NCI-H226 (cell line): ENCODE measurements at regions not wholly inside any gene's neighbourhood (a gene's known extent, or its start where the extent isn't known, plus 50 kb on each side); places are given as distances from the start of the nearest gene placed in this dataset.
"Not testable (repeated sequence)": the region's sequence is repeated elsewhere in the genome, so short reads cannot be mapped to it uniquely, and the experiment has no call there.

ENCODE experiments used
- DNase-seq: peaks from one replicate; pipeline ENCODE4 v3.0.0-alpha.2; 2015

DNA sequence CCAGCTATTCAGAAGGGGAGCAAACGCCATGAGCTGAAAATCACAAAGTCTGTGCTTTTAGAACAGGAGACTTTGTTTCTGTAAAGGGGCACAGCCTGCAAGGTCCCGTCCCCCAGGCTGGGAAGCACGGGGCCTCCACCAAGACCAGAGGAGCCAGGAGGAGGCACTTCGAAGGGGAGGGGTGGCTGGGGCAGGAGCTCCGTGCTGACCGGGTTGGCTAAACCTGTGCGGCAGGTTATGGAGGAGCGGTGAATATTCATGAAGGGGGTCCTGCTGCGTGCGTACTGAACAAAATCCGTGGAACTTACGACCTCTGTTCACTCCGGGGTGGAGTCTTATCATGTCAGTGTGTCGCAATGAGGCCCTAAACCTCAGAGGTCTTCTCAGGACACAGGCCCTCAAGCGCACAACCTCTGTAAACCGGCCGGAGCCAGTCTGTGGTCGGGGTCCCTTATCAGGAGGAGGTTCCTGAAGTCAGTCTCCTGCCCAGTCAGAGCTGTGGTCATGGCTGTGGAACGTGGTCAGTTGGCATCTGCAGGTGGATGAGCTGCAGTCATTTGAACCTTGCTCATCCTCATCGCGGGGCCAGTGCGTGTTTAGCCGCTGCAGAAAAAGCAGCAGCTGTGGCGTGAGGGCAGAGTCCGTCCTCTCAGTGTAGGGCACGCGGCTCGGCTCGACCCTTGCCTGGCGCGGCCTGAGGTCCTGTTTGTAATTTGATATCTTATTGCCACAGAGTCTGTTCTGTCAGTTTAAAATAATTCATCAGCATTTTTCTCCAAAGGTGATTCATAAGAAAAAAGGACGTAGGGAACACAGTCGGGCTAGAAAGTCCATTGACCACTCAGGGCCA, 5507.7 kb upstream of the TPTE start:
- not testable (repeated sequence) for DNase-seq

DNA sequence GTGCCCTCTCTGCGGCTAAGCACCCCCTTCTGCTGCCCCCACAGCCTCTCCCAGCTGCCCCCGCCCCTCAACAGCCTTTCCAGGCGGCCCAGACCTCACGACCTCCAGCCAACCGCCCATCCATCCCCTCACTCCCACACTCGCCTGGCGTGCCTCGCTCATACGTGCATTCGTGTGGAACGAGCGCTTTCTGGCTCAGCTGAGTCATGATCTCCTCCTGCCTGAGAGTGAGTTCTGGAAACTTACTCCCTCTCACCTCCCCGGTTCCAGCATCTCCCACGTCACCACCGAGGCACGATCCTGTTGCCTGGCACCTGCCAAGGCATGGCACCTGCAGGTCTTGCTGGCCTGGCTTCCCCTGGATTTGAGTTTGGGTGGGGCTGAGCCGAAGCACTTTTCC, 5506.2 kb upstream of the TPTE start:
- not testable (repeated sequence) for DNase-seq

DNA sequence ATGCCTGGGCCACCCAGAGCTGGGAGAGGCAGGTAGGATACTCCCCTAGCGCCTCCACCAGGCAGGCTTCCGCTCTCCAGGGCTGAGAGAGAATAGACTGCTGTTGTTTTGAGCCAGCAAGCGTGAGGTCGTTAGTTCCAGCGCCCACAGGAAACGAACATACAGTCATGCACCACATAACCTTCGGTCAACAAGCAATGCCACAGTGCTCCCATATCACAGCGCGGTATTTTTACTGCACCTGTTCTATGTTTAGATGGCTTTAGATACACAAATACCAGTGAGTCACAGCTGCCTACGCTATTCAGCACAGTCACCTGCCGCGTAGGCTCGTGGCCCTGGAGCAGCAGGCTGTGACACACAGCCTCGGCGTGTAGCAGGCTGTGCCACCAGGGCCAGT, 5502.3 kb upstream of the TPTE start:
- not testable (repeated sequence) for DNase-seq

DNA sequence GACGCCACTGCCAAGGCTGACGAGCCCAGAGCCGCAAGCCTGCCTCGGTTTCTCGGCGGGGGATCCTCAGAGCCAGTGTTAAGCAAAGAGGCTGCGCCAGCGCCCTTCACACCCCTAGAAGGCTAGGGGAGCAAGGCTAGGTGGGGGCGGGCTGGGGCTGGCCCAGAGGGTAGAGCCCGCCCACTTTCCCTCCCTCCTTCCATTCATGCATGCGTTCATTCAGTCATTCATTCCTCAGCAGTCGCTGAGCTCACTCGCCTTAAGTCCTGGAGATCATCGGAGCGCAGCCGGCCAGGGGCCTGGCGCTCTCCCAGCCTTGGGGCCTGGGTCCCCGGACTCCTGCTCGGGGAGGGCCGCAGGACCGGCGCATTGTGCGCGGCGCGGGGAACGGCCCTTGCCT, 5499.6 kb upstream of the TPTE start:
- not testable (repeated sequence) for DNase-seq

DNA sequence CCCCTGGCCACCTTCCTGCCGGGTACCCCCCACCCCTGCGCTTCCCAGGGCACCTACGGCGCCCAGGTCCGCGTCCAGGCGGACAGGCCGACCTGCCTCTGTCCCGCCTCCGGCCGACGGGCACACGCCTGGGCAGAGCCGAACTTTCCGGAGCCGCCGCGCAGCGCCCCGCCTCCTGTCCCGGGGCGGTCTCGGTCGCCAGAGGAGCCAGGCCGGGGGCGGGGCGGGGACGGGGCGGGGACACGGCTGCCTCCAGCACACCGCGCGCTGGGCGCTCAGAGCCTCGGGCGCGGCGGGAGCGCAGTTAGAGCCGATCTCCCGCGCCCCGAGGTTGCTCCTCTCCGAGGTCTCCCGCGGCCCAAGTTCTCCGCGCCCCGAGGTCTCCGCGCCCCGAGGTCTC, 5499.1 kb upstream of the TPTE start:
- not testable (repeated sequence) for DNase-seq

DNA sequence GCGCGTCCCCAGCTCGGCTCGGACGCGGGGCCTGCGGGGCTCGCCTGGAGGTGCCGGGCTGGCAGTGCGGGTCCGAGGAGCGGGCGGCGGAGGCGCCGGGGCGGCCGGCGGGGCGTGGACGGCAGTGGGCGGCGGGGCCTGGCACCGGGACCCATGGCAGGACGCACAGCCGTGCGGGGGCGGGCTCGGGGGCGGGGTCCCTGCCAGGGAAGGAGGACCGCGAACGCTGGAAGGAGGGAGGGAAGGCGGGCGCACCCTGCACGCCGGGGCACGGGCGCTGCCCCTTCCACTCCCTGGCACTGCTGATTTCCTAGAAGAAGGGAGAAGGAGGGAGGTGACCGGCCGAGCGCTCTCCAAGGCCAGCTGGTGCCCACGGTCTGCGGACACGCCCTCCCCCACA, 5498.6 kb upstream of the TPTE start:
- not testable (repeated sequence) for DNase-seq

DNA sequence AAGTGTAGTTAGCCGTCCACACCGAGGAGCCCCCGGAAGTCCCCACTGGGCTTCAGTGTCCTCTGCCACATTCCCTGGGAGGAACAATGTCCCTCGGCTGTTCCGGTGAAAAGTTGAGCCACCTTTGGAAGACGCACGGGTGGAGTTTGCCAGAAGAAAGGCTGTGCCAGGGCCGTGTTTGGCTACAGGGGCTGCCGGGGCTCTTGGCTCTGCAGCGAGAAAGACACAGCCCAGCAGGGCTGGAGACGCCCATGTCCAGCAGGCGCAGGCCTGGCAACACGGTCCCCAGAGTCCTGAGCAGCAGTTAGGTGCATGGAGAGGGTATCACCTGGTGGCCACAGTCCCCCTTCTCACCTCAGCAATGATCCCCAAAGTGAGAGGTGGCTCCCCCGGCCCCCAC, 5486.2 kb upstream of the TPTE start:
- DNase-seq = not testable (repeated sequence)

DNA sequence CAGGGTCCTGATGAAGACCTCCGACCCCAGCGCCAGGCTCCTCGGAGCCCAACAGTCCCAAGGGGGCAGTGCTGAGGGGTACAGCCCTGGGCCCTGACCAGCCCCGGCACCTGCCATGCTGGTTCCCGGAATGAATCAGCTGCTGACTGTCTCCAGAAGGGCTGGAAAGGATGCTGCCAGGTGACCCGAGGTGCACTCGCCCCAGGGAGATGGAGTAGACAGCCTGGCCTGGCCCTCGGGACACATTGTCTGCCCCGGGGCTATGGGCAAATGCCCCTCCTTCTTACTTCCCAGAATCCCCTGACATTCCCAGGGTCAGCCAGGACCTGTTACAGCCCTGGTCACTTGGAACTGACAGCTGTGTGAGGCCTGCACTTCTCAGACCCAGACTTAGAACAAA, 5485.8 kb upstream of the TPTE start:
- DNase-seq = not testable (repeated sequence)

DNA sequence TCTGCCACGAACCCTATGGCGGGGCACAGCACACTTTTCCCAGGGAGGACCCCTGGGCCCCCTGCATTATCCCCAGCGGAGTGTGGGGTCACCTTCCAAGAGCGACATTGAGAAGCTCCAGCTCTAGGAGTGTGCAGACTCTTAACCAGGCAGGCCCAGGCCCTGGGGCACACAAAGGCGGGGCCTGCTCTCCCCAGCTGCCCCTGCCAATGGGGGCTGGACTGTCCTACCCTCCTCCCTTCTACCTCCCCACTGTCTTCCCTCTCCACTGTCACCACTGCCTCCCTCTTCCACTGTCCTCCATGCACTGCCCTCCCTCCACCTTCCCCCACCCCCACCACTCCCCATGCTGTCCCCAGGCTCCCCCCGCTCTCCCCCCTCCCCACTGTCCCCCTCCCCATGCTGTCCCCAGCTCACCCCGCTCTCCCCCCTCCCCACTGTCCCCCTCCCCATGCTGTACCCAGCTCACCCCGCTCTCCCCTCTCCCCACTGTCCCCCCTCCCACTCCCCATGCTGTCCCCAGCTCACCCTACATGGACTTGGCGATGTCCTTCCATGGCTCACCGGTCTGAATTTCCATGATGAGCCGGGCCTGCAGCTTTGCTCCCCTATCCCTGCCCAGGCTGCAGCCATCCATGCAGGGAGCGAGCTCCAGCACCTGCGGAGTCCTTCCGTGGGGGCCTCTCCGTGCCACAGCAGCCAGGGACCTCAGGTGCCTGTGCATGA, 5483.6 kb upstream of the TPTE start:
- DNase-seq = not testable (repeated sequence)

DNA sequence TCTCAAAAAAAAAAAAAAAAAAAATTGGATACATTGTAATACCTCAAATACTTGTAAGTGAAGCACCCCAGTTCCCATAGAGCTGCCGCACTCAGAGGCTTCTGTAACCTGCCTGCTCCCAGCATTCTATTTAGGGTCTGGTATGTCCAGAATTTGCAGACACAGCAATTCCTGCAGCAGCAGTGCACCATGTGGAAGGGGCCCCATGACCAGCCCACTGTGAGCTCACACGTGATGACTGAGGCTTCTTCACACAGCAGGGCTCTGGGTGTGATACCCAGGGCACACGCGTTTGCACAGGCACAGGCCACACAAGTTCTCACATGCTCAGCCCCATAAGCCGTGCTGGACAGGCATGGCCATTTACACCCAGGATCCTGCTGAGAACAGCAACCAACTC, 5481.5 kb upstream of the TPTE start:
- not testable (repeated sequence) for DNase-seq

DNA sequence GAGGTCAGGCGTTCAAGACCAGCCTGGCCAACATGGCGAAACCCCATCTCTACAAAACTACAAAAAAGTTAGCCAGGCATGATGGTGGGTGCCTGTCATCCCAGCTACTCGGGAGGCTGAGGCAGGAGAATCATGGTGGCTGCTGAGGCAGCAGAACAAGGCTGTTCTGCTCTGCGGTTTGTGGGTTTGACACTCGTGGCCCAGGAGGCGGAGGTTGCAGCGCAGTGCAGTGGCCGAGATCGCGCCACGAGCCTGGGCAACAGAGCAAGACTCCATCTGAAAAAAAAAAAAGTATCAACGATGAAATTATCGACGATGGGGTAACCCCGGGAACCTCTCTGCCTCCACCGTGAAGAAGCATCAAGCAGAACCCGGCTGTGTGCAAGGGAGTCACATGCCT, 5478.8 kb upstream of the TPTE start:
- DNase-seq = not testable (repeated sequence)

DNA sequence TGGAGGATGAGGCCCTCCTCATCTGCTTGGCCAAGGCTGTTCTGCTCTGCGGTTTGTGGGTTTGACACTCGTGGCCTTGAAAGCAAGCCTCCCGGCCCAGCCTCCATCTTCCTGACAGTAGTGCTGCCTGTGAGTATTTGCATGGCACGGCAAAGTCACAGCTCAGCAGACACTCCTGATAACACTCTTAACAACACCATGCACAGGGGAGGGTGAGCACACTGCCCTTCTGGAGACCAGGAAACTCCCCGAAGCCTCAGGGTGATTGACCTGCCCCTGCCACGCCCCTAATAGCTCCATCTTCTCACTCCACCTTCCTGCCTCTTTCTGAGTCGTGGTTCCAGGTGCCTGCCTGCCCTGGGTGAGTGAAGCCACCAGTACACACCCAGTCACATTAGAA, 5476.6 kb upstream of the TPTE start:
- DNase-seq = not testable (repeated sequence)

DNA sequence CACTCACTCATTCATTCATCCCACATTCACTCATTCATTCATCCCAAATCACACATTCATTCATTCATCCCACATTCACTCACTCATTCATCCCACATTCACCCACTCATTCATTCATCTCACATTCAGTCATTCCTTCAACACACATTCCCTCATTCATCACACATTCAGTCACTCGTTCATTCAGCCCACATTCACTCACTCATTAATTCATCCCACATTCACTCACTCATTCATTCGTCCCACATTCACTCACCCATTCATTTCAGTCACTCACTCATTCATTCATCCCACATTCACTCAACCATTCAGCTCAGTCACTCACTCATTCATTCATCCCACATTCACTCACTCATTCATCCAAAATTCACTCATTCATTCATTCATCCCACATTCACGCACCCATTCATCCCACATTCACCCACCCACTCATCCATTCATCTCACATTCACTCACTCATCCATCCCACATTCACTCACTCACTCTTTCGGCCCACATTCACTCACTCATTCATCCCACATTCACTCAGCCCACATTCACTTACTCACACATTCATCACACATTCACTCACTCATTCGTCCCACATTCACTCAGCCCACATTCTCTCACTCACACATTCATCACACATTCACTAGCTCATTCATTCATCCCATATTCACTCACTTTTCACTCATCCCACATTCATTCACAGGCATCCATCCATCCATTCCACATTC, 5469.9 kb upstream of the TPTE start:
- not testable (repeated sequence) for DNase-seq

DNA sequence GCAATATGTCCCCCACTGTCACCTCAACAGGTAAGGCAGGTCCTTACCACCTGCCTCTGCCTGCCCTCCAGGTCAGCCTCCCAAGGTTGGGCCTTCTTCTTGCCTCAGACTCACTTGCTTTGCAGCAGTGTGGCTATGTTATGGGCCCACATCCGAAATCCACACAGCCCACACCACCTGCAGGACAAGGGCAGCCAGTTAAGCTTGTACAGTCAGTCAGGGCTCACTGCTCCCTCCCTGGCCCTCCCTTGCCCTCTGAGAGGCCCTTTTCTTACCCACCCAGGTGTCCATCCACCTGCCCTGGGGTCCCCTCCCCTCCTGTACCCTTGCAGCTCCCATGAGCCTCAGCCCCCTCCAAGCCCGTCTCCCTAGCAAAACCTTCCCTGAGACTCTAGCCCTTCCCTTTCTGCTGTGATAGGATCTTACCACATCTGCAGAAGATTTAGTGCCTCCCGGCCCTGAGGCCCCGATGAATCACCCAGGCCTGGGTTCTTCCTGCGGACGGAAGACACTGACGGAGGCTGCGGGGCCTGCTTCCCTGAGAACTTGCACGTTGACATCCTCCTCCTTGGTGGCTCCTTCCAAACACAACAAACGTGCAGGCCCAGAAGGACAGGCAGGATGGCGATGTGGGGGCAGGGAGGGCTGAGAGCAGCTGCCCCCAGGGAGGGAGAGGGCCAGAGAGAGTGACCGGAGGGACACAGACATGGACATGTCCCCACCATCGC, 5466.2 kb upstream of the TPTE start:
- not testable (repeated sequence) for DNase-seq

DNA sequence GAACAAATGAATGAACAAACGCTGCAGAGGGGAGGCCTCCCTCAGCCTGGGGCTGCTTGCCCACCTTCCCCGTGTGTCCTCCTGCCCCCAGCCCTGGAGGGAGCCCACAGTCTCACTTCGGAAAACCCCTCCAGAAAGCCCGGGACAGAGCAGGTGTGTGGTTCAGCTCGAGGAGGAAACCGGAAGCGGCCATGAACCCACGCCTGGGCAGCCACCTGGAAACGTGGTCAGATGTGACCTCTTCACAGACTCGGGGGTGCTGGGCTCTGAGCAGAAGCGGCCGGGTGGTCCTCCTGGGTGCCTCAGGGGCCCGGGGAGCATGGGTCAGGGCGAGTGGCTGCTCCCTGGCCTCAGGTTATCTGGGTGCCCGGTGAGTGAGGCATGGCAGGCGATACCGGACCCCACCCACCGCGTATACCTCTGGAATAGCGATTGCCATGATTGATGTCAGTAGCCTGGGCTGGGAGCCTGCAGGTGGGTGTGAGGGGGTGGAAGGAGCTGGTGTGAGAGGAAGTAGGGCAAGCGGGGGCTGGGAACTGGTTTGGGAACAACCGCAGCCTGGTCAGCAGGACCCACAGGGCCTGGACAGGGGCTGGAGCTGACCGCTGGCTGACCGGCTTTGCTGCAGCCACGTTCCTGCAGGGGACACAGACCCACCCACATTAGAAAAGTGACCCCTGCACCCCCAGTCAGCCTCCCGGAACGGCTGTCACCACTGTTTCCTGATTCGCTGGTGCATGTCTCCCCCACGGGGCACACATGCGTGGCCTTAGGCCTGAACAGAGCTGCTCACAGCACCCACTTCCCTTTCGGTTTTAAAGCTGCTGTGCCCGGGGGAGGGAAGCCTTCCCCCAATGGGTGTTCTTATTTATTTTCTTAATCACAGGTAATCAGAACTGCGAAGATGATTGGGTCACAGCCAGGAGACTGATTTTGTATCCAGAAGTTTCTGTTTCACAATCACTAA, 5465.1 kb upstream of the TPTE start:
- not testable (repeated sequence) for DNase-seq

DNA sequence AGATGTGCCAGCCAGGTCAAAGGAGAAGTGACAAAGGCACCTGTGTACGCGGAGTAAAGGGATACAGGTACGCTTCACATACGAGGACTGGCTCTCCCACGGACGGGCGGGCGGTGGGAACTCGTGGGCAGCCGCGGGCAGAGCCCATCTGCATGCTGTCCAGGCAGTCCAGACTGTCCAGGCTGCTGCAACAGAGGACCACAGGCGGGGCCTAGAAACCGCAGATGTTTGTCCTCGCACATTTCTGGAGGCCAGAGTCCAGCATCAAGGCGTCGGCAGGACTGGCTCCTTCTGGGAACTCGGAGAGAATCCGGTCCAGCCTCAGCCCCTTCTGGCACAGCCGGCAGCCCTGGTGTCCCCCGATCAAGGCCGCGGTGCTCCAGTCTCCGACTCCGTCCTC, 5464.3 kb upstream of the TPTE start:
- not testable (repeated sequence) for DNase-seq

DNA sequence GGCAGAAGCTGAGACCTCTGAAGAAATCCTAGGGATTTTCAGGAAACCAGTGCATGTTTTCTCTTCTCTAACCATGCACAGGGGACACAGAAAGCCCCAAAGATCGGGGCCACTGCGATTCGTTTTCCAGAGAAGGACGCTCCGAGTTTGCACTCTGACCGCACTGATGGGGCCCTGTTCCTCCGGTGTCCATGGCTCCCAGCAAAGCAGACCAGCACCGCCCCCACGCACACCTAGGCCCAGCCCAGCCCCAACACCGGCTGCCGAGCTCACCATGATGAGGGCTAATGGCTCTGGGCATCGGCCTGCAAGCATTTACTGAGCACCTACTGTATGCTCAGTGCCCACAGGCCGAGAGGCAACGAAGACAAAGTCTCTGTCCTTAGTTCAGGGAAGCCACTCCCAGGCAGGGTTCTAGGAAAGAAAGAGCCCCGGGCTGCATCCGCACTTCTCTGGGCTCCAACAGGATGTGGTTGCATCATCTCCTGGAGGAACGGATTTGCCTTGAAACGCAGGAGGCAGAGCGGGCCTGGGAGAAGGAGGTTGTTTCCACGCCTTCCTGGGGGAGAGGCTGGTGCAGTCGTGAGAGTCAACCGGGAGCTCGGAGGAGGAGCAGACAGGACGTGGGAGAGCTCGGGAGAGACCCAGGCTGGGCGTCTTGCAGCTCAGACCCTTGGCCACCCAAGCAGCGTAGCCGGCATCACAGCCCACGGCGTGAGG, 5460.9 kb upstream of the TPTE start:
- DNase-seq = not testable (repeated sequence)

DNA sequence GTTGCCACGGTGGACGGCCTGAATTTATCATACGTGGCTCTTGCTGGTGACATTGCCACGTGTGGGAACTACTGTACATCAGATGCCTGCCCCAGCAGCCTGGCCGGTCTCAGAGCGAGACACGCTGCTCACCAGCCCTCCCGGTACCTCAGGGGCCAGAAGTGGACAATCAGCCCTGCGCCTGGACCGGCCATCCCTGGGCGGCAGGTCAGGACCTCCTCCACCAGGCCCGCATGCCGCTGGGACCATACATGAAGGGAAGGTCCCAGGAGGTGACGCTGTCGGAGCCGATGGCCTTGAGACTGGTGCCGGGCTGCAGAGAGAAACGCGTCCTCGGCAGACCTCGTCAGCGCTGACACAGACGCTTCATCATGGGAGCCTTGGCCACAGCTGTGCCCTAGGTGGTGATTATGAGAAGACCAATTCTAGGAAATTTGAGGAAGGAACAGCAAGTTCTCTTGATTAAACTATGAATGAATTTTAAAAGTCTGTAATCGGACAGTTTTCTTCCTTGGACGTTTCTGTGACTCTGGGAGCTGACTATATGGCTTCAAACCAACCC, 5456.7 kb upstream of the TPTE start:
- not testable (repeated sequence) for DNase-seq

DNA sequence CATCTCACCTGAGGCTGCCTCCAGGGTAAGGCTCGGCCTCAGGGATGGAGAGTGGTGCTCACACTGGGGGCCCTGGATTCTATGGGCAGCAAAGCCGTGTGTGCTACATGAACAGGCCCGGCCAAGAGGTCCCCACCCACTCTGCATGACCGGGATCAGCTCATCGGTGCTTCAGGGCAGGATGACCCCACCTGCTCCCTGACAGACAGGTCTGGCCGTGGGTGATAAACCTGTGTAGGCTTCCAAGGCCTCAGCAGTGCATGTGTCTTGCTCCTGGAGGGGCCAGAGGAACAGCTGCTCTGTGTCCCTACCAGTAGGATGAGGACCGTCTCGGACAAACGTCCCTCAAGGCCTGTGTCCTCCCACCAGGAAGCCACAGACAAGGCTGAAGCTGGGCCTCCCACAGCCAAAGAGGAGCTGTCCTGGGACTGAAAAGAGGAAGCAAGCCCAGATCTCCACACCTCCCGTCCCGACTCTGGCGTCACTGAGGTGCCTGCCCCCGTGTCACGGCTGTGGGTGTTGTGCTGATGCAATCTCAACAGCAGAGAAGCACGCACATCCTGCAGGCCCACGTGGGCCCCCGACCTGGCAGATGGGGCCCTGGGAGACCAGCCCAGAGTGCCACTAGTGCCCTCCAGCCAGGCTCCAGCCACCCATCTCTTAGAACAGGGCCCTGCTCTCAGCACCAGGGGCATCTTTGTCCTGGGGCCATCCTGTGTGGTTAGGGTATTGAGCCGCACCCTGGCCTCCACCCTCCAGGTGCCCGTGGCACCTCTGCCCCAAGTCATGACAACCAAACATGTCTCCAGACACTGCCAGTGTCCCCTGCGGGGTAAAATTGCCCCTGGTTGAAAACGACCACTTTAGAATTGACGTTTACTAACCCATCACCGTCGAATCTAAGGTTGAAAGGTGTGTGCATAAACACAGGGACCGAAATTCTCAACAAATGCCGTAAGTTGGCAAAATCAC, 5455.9 kb upstream of the TPTE start:
- not testable (repeated sequence) for DNase-seq
